ENCODE measurements at regions not wholly inside any gene's neighbourhood (a gene's known extent, or its start where the extent isn't known, plus 50 kb on each side); places are given as distances from the start of the nearest gene placed in this dataset.

DNA sequence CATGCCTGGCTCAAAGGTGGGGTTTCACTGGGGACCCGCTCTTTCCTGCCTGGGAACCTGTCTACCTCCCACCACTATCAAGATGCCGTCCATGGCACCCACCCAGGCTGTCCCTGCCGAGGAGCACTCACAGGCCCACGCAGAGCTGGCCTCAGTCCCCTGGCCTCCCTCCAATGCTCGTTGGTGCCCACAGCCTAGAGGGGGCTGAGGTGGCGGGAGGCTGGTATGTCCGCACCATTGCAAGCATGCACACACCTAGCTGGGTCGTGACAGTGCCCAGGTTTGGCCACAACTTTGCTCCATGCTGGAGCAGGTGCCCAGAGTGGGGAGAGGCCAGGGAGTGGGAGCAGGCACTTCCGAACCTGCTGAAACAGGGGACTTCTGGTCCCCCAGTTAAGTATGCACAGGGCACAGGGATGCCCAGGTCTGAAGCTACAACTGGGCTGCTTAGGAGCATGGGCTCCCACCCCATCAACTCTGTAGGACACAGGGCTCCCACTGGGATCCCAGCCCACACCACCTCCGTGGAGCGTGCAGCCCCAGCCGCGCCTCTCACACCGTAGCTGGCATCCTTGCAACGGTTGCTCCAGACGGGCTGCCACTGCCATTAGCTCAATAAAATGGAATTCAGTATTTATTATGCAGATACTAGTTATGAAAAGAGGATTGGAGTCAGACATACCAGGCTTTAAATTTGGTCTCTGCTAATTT, 1376.1 kb upstream of the TENM3 start:
- 86% methylated on average over 16 of the region's 16 CpGs for WGBS
- no peaks in the 10 kb centered on the region for H3K36me3 ChIP-seq (ENCODE audit: insufficient read depth)
- no peak overlapping the region for H3K4me3 ChIP-seq (ENCODE audit: low read depth, low read length)
- H3K27ac ChIP-seq (ENCODE audit: low read depth) = no peak overlapping the region
- no peak for DNase-seq (ENCODE audit: extremely low spot score)
- no peaks in the 10 kb centered on the region for H3K4me1 ChIP-seq (ENCODE audit: insufficient read depth)

DNA sequence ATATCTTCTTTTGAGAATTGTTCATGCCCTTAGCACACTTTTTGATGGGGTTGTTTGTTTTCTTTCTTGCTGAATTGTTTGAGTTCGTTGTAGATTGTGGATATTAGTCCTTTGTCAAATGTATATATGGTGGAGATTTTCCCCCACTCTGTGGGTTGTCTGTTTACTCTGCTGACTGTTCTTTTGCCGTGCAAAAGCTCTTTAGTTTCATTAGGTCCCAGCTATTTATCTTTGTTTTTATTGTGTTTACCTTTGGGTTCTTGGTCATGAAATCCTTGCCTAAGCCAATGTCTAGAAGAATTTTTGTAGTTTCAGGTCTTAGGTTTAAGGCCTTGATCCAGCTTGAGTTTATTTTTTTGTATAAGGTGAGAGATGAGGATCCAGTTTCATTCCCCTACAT, 1372.6 kb upstream of the TENM3 start:
- no peak for DNase-seq (ENCODE audit: extremely low spot score)
- Histone ChIP-seq H3K4me1 (ENCODE audit: insufficient read depth) (no peaks in the 10 kb centered on the region), H3K27ac (ENCODE audit: low read depth) (no peak overlapping the region), H3K4me3 (ENCODE audit: low read depth, low read length) (no peak overlapping the region), H3K36me3 (ENCODE audit: insufficient read depth) (no peaks in the 10 kb centered on the region)
- WGBS = 37% methylated on average over 2 of the region's 2 CpGs

DNA sequence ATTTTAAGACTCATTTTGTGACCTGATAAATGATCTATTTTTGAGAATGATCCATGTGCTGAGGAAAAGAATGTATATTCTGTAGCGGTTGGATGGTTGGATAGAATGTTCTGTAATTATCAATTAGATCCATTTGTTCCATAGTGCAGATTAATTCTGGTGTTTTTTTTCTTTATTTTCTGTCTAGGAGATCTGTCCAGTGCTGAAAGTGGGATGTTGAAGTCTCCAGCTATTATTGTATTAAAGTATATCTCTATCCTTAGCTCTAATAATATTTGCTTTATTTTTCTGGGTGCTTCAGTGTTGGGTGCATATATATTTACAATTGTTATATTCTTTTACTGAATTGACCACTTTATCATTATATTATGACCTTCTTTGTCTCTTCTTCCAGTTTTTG, 1344.9 kb upstream of the TENM3 start:
- Histone ChIP-seq H3K27ac (ENCODE audit: low read depth) (no peak overlapping the region), H3K4me3 (ENCODE audit: low read depth, low read length) (no peak overlapping the region), H3K36me3 (ENCODE audit: insufficient read depth) (no peaks in the 10 kb centered on the region), H3K4me1 (ENCODE audit: insufficient read depth) (no peaks in the 10 kb centered on the region)
- DNase-seq (ENCODE audit: extremely low spot score) = no peak
- WGBS = 0% methylated on average over 1 of the region's 1 CpG

DNA sequence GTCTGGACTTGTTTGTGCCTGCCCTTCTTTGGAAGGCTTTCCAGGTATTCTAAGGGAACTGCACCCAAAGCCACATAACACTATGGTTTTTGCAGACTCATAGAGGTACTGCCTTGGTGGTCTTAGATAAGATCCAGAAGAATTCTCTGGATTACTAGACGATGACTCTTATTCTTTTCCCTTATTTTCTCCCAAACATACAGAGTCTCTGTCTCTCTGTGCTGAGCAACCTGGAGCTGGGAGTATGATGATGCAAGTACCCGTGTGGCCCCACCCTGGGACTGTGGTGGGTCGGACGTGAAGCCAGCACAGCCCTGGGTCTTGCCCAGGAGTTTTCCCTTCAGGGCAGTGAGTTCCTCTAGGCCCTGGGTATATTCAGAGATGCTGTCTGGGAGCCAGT, 1342.4 kb upstream of the TENM3 start:
- Histone ChIP-seq H3K27ac (ENCODE audit: low read depth) (no peak overlapping the region), H3K4me1 (ENCODE audit: insufficient read depth) (no peaks in the 10 kb centered on the region), H3K36me3 (ENCODE audit: insufficient read depth) (no peaks in the 10 kb centered on the region), H3K4me3 (ENCODE audit: low read depth, low read length) (no peak overlapping the region)
- no peak for DNase-seq (ENCODE audit: extremely low spot score)
- WGBS = 87% methylated on average over 4 of the region's 4 CpGs

DNA sequence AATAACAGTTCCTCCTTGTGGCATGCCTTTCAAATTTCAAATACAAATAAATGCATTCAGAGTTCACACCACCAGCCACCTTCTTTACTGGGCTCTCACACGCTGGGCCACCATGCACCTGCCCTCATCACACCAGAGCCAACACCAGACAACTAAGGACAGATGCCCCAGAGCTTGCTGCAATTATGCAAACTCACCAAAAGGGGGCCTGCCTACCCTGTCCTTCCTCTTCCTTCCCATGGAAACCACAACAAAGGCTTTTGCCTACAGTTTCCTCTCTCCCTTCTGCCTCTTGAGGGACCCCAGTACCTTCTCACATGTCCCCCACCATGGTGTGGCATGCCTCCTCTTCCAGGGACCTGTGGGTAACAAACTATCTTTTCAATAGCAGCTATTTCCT, 1333.9 kb upstream of the TENM3 start:
- Histone ChIP-seq H3K27ac (ENCODE audit: low read depth) (no peak overlapping the region), H3K36me3 (ENCODE audit: insufficient read depth) (no peaks in the 10 kb centered on the region), H3K4me1 (ENCODE audit: insufficient read depth) (no peaks in the 10 kb centered on the region), H3K4me3 (ENCODE audit: low read depth, low read length) (no peak overlapping the region)
- WGBS = 73% methylated on average over 1 of the region's 1 CpG
- no peak for DNase-seq (ENCODE audit: extremely low spot score)

DNA sequence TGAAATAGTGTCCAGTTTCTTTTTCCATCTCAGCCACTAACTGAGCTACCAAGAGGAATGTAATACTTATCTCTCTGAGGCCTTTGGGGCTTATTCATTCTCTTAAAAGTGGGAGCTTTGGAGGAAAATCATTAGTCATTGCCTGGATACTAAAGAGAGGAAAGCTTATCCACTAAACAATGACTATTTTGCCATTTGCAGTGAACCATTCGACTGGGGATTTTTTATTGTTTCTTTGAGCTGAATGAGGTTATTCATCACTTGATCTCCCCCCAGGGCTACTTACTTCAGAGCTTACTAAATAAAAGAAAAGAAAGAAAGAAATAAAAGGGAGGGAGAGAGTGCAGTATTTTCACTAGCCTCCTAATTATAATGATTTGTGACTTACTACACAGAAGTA, 1329.5 kb upstream of the TENM3 start:
- no peak for DNase-seq (ENCODE audit: extremely low spot score)
- no peaks in the 10 kb centered on the region for H3K36me3 ChIP-seq (ENCODE audit: insufficient read depth)
- no peaks in the 10 kb centered on the region for H3K4me1 ChIP-seq (ENCODE audit: insufficient read depth)
- 37% methylated on average over 1 of the region's 1 CpG for WGBS
- no peak overlapping the region for H3K27ac ChIP-seq (ENCODE audit: low read depth)
- H3K4me3 ChIP-seq (ENCODE audit: low read depth, low read length) = no peak overlapping the region

DNA sequence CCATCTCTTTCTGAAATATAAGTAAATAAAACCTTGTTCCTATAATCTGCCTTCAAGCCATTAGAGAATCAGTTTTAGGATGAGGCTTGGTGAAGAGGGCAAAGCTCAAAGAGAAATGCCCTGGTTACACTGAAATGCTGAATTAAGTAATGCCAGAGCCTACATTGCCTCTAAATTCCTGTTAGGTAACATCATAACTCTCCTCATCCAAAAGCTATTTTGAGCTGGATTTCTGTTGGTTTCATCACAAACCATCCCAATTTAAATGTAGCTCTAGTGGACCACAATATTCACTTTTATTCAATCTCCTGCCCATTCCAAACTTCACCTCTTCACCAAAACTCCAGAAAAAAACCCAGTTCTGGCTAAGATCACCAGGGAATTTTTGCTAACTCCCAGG, 1319.7 kb upstream of the TENM3 start:
- H3K4me1 ChIP-seq (ENCODE audit: insufficient read depth) = no peaks in the 10 kb centered on the region
- DNase-seq (ENCODE audit: extremely low spot score) = no peak
- H3K27ac ChIP-seq (ENCODE audit: low read depth) = no peak overlapping the region
- no peaks in the 10 kb centered on the region for H3K36me3 ChIP-seq (ENCODE audit: insufficient read depth)
- H3K4me3 ChIP-seq (ENCODE audit: low read depth, low read length) = no peak overlapping the region

DNA sequence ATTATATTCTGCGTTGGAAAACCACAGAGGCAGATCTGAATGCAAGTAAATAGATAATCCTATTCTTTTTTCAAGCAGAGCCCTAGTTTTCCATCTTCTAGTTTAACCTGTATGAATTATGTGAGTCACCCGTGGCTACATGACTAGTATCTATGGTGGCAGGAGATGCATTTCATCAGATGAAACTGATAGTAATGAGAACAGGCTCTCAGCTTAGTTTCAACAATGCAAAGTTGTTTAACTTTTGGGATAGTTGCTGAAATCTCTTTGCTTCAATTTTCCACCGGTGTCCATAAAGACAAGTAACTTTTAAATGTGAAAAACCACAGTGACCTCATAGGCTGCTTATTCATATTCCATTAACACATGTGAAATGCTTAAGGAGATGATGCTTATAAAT, 1317.4 kb upstream of the TENM3 start:
- no peaks in the 10 kb centered on the region for H3K4me1 ChIP-seq (ENCODE audit: insufficient read depth)

DNA sequence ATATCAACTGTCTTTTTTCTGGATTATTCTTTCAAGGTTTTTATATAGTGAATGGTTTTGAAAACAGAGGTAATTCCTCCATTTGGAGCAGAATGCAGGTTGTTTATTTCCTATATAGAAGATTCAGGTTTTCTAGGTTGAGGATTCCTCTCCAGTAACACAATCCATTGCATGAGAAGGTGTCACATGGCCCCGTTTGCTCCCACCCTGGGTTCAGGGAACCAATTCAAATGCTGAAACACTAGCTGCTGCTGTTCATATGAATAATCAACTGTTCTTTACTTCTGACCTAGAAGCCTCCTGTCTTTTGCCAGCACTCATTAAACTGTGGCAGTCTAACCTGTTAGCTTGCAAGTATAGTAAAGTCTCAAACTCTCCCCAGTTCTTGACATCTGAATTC, 1316.9 kb upstream of the TENM3 start:
- no peak overlapping the region for H3K27ac ChIP-seq (ENCODE audit: low read depth)
- no peak for DNase-seq (ENCODE audit: extremely low spot score)
- H3K4me3 ChIP-seq (ENCODE audit: low read depth, low read length) = no peak overlapping the region
- 53% methylated on average over 1 of the region's 1 CpG for WGBS
- H3K36me3 ChIP-seq (ENCODE audit: insufficient read depth) = no peaks in the 10 kb centered on the region
- no peaks in the 10 kb centered on the region for H3K4me1 ChIP-seq (ENCODE audit: insufficient read depth)

More for the DNA sequence above, 1317.4 kb upstream of the TENM3 start:
- DNase-seq (ENCODE audit: extremely low spot score) = no peak
- Histone ChIP-seq H3K27ac (ENCODE audit: low read depth) (no peak overlapping the region), H3K4me3 (ENCODE audit: low read depth, low read length) (no peak overlapping the region), H3K36me3 (ENCODE audit: insufficient read depth) (no peaks in the 10 kb centered on the region)
- 70% methylated on average over 3 of the region's 3 CpGs for WGBS

DNA sequence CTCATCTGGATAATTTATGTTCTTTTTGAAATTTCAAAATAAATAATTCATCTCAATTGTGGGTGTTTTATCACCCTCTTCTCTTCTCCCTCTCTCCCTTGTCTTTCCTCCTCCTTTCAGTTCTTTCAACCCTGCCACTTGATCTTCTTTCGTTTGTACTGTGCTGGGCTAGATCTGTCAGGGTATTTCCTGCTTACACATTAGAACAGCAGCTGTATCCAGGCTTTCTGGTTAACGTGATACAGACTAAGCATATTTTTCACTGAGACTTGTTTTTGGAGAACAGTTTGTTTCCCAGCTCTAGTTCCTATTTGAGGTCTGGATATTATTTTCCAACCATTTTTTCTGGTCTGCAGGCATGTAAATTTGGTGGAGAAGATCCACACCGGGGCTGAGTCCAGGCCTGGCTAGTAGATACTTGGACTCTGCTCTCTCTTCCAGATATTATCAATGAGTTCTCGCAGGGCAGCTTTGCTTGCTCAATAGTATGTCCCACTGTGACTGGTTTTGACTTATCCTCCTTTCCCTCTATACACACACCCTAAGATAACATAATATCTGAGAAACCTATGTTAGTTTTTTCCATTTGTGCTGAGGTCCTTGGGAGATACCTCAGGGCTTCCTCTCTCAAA, 1310.7 kb upstream of the TENM3 start:
- Histone ChIP-seq H3K27ac (ENCODE audit: low read depth) (no peak overlapping the region), H3K36me3 (ENCODE audit: insufficient read depth) (no peaks in the 10 kb centered on the region), H3K4me3 (ENCODE audit: low read depth, low read length) (no peak overlapping the region), H3K4me1 (ENCODE audit: insufficient read depth) (no peaks in the 10 kb centered on the region)
- DNase-seq (ENCODE audit: extremely low spot score) = no peak
- 32% methylated on average over 4 of the region's 4 CpGs for WGBS

DNA sequence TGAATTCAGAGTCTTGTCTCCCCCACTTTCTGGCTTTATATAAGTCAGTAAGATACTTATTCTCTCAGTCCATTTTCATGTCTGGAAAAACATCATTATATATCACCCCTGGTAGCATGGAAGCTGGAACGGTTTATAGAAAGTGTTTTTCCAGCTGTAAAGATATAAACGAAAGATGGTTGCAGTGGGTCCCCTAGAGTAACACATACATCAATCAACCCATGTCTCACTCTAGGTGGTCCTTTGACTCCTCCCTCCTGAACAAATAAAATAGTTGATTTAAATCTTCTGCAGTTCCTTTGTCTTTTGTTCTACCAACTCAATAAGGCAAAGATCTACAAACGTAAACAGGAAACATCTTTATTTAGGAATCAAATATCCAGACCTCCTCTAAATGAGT, 1306.1 kb upstream of the TENM3 start:
- WGBS = 37% methylated on average over 3 of the region's 3 CpGs
- no peak overlapping the region for H3K4me3 ChIP-seq (ENCODE audit: low read depth, low read length)

DNA sequence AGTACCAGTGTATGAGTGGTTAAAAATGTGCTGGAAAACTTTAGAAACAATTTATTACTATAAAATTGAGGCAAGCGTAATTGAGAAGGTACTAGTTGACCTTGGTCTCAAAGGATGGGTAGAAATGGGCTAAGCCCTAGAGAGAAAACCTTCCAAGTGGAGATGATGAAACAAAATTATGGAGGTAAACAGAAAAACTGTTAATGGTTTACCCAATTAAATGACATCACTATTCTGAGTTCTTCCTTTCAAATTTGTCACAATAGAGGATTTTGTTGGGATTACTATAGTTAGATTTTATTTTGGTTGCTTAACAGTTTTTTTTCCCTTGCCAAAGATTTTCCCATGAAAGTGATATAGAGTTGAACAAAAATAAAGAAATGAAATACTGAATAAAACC, 1302.5 kb upstream of the TENM3 start:
- Histone ChIP-seq H3K36me3 (ENCODE audit: insufficient read depth) (no peaks in the 10 kb centered on the region), H3K4me1 (ENCODE audit: insufficient read depth) (no peaks in the 10 kb centered on the region), H3K27ac (ENCODE audit: low read depth) (no peak overlapping the region), H3K4me3 (ENCODE audit: low read depth, low read length) (no peak overlapping the region)
- no peak for DNase-seq (ENCODE audit: extremely low spot score)
- 88% methylated on average over 1 of the region's 1 CpG for WGBS

More for the DNA sequence above, 1306.1 kb upstream of the TENM3 start:
- H3K27ac ChIP-seq (ENCODE audit: low read depth) = no peak overlapping the region
- H3K4me1 ChIP-seq (ENCODE audit: insufficient read depth) = no peaks in the 10 kb centered on the region
- no peak for DNase-seq (ENCODE audit: extremely low spot score)
- no peaks in the 10 kb centered on the region for H3K36me3 ChIP-seq (ENCODE audit: insufficient read depth)

DNA sequence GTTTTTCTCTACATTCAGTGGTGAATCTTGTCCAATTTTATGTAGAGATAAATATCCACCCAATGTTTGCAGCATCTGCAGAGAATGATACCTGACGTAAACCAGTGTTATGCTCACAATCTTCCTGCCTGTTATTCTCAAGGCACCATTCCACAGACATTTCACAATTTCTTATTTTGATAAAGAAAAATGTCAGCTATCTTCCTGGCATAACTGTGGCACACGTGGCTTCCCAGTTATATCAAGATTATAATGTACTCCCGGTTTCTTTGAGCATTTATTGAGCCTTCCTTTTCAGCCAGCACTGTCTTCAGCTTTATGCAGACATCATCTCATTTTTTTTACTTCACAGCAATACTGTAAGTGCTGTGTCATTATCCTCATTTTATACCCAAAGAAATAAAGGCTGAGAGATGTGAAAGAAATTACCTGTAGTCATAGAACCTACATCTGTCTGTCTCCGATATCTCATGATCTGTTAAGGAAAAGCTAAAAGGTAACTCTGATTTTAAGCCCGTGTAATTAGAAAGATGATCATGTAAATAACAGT, 1300.8 kb upstream of the TENM3 start:
- Histone ChIP-seq H3K27ac (ENCODE audit: low read depth) (no peak overlapping the region), H3K4me3 (ENCODE audit: low read depth, low read length) (no peak overlapping the region), H3K4me1 (ENCODE audit: insufficient read depth) (no peaks in the 10 kb centered on the region), H3K36me3 (ENCODE audit: insufficient read depth) (no peaks in the 10 kb centered on the region)
- no peak for DNase-seq (ENCODE audit: extremely low spot score)
- 71% methylated on average over 5 of the region's 5 CpGs for WGBS

DNA sequence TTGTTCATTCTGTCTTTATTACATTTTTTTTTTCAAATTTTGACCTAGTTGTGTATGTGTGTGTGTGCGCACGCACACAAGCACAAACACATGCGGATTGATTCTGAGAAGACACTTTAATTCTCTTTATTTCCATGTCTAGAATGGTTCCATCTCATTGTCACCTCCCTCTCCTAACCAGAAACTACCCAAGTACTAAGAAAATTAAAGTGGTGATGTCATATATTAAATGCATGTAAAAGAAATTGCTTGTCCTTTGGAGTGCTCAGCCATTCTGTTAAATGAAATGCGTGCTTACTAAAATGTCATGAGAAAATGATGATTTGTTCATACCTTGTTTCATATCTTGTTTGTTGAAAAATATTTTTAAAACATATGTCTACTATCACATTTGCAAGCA, 1297.0 kb upstream of the TENM3 start:
- Histone ChIP-seq H3K27ac (ENCODE audit: low read depth) (no peak overlapping the region), H3K36me3 (ENCODE audit: insufficient read depth) (no peaks in the 10 kb centered on the region), H3K4me1 (ENCODE audit: insufficient read depth) (no peaks in the 10 kb centered on the region), H3K4me3 (ENCODE audit: low read depth, low read length) (no peak overlapping the region)
- no peak for DNase-seq (ENCODE audit: extremely low spot score)
- 97% methylated on average over 4 of the region's 4 CpGs for WGBS
